Smooth muscle cell (in vitro differentiated cells): ENCODE measurements at regions not wholly inside any gene's neighbourhood (a gene's known extent, or its start where the extent isn't known, plus 50 kb on each side); places are given as distances from the start of the nearest gene placed in this dataset.

ENCODE experiments used
- DNase-seq: peaks from one replicate; lab custom pipeline; 2025; ENCODE audit not compliant: unreplicated experiment; lab: John Stamatoyannopoulos, UW
- H2AFZ ChIP-seq: fragments of 200-600 bp; sonication (generic); 2 replicates; pipeline ENCODE4 v1.6.0; 2016; ENCODE audit warnings: antibody characterized with exemption, low read depth, mild to moderate bottlenecking
- H3F3A ChIP-seq: fragments of 200-600 bp; sonication (generic); 2 replicates; pipeline ENCODE4 v1.6.0; 2017; ENCODE audit warnings: antibody characterized with exemption, low read depth
- H3K27ac ChIP-seq: fragments of 200-600 bp; sonication (generic); 2 replicates; pipeline ENCODE4 v1.5.1; 2016; ENCODE audit warnings: low read depth, mild to moderate bottlenecking
- H3K27me3 ChIP-seq: fragments of 200-600 bp; sonication (generic); 2 replicates; pipeline ENCODE4 v1.6.1; 2016; ENCODE audit warnings: low read depth, mild to moderate bottlenecking
- H3K36me3 ChIP-seq: fragments of 200-600 bp; sonication (generic); 2 replicates; pipeline ENCODE4 v1.5.1; 2016; ENCODE audit warnings: low read depth
- H3K4me1 ChIP-seq: fragments of 200-600 bp; sonication (generic); 2 replicates; pipeline ENCODE4 v1.5.1; 2016; ENCODE audit warnings: low read depth
- H3K4me2 ChIP-seq: fragments of 200-600 bp; sonication (generic); 2 replicates; pipeline ENCODE4 v1.6.0; 2016; ENCODE audit warnings: mild to moderate bottlenecking
- H3K4me3 ChIP-seq: fragments of 200-600 bp; sonication (generic); 2 replicates; pipeline ENCODE4 v1.5.1; 2016; ENCODE audit warnings: mild to moderate bottlenecking
- H3K79me2 ChIP-seq: fragments of 200-600 bp; sonication (generic); 2 replicates; pipeline ENCODE4 v1.6.0; 2016; ENCODE audit warnings: low read depth, mild to moderate bottlenecking
- H3K9ac ChIP-seq: fragments of 200-600 bp; sonication (generic); 2 replicates; pipeline ENCODE4 v1.6.0; 2016; ENCODE audit warnings: low read depth
- H3K9me3 ChIP-seq: fragments of 200-600 bp; sonication (generic); replicated peaks from 2 replicates; pipeline ENCODE4 v1.5.1; 2016; ENCODE audit warnings: low read depth
- H4K20me1 ChIP-seq: fragments of 200-600 bp; sonication (generic); 2 replicates; pipeline ENCODE4 v1.6.0; 2016; ENCODE audit warnings: low read depth
- CTCF ChIP-seq: fragments of 200-600 bp; sonication (generic); IDR thresholded peaks from 2 replicates; pipeline ENCODE4 v1.5.1; 2017; ENCODE audit warnings: borderline replicate concordance, mild to moderate bottlenecking, antibody characterized with exemption; ENCODE audit not compliant: insufficient read depth, poor library complexity, severe bottlenecking
- WGBS: methylation state at CpG from one replicate; pipeline ENCODE4 v1.1.7; 2016; ENCODE audit warnings: low lambda C conversion rate; 5-methylcytosine and 5-hydroxymethylcytosine counted together

DNA sequence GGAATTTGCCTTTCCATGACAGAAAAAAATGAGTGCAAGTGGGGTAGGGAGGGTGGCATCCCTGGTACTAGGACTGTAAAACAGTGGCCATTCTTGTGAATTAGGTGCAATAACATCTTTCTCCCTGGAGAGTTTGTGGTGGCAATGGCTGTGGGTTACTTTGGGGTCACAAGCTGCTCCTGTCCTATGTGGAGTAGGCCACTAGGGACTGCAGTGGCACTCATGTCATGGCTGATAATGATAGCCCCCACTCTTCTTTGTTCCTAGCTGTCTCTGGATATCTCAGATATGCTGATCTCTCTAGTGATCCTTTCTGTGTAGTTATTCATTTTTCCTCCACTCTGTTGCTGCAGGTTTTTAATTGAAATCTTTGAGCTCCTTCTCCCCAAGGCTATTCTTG, 270.5 kb upstream of the CHORDC1 start:
- H2AFZ ChIP-seq = no peak overlapping the region
- no peaks in the 10 kb centered on the region for H3K79me2 ChIP-seq
- no peaks in the 10 kb centered on the region for H3K4me1 ChIP-seq
- H3K9ac ChIP-seq = no peak overlapping the region
- no peak overlapping the region for H3K4me2 ChIP-seq
- H3F3A ChIP-seq = no peaks in the 10 kb centered on the region
- no peak overlapping the region for H3K27ac ChIP-seq
- no peaks in the 10 kb centered on the region for H3K9me3 ChIP-seq
- no peak for TF ChIP-seq CTCF
- no peak for DNase-seq
- H3K4me3 ChIP-seq = no peak overlapping the region
- H3K36me3 ChIP-seq = no peaks in the 10 kb centered on the region
- no peaks in the 10 kb centered on the region for H4K20me1 ChIP-seq
- H3K27me3 ChIP-seq = no peaks in the 10 kb centered on the region

GRCh38 chr11:90491466-90491865, 268.6 kb upstream of the CHORDC1 start:
- no peak overlapping the region for H3K4me2 ChIP-seq
- no peaks in the 10 kb centered on the region for H3K9me3 ChIP-seq
- no peaks in the 10 kb centered on the region for H3K27me3 ChIP-seq
- no peak overlapping the region for H3K9ac ChIP-seq
- H3F3A ChIP-seq = no peaks in the 10 kb centered on the region
- no peaks in the 10 kb centered on the region for H3K36me3 ChIP-seq
- H2AFZ ChIP-seq = no peak overlapping the region
- H3K4me3 ChIP-seq = no peak overlapping the region
- no peaks in the 10 kb centered on the region for H3K4me1 ChIP-seq
- H3K79me2 ChIP-seq = no peaks in the 10 kb centered on the region
- TF ChIP-seq CTCF = no peak
- no peak overlapping the region for H3K27ac ChIP-seq
- DNase-seq = no peak
- WGBS = 65% methylated on average over 2 of the region's 2 CpGs
- no peaks in the 10 kb centered on the region for H4K20me1 ChIP-seq

- no peaks in the 10 kb centered on the region for H3K27me3 ChIP-seq
- H3K79me2 ChIP-seq = no peaks in the 10 kb centered on the region
- H3K36me3 ChIP-seq = no peaks in the 10 kb centered on the region
- no peak overlapping the region for H3K4me3 ChIP-seq
- no peaks in the 10 kb centered on the region for H4K20me1 ChIP-seq
- H3K27ac ChIP-seq = no peak overlapping the region
- no peak overlapping the region for H3K4me2 ChIP-seq
- H3F3A ChIP-seq = no peaks in the 10 kb centered on the region
- H3K9me3 ChIP-seq = no peaks in the 10 kb centered on the region
- H3K4me1 ChIP-seq = no peaks in the 10 kb centered on the region
- H2AFZ ChIP-seq = no peak overlapping the region
- H3K9ac ChIP-seq = no peak overlapping the region
- peak; percentile 53 for TF ChIP-seq CTCF
- WGBS = 48% methylated on average over 2 of the region's 2 CpGs
- DNase-seq = no peak
These were observed 253.7 kb upstream of the CHORDC1 start for GRCh38 chr11:90476442-90477007.

GRCh38 chr11:90468923-90469322, 246.1 kb upstream of the CHORDC1 start:
- TF ChIP-seq CTCF = no peak
- H3K4me1 ChIP-seq = no peaks in the 10 kb centered on the region
- no peaks in the 10 kb centered on the region for H3K27me3 ChIP-seq
- no peaks in the 10 kb centered on the region for H3K9me3 ChIP-seq
- no peak overlapping the region for H3K27ac ChIP-seq
- H3K9ac ChIP-seq = no peak overlapping the region
- no peak overlapping the region for H3K4me3 ChIP-seq
- DNase-seq = no peak
- H3K36me3 ChIP-seq = no peaks in the 10 kb centered on the region
- no peaks in the 10 kb centered on the region for H3F3A ChIP-seq
- H2AFZ ChIP-seq = no peak overlapping the region
- H3K4me2 ChIP-seq = no peak overlapping the region
- H3K79me2 ChIP-seq = no peaks in the 10 kb centered on the region
- 81% methylated on average over 2 of the region's 2 CpGs for WGBS
- H4K20me1 ChIP-seq = no peaks in the 10 kb centered on the region
